HCT116 (cell line): ENCODE measurements at regions not wholly inside any gene's neighbourhood (a gene's known extent, or its start where the extent isn't known, plus 50 kb on each side); places are given as distances from the start of the nearest gene placed in this dataset.
A peak's percentile ranks its signal among the peaks of the same experiment; 100 is the strongest.

Source experiments
- CBX3 ChIP-seq: IDR thresholded peaks from 2 replicates; pipeline ENCODE4 v1.6.1; 2012; ENCODE audit warnings: low read depth
- TF ChIP-seq, protein P1 (sequence below), 3 experiments: fragments of 200-600 bp in 1 of 3; sonication (generic) in 1 of 3; IDR thresholded peaks in 2 of 3; conservative IDR thresholded peaks in 1 of 3; 2 replicates each; pipeline ENCODE4 v1.5.1; 2012 to 2017; ENCODE audit warnings: low read depth in 2 of 3, low read length in 2 of 3, antibody characterized with exemption in 1 of 3, borderline replicate concordance in 1 of 3, control low read depth in 1 of 3, mild to moderate bottlenecking in 1 of 3, mixed read lengths in 1 of 3, mixed run types in 1 of 3, moderate library complexity in 1 of 3; ENCODE audit not compliant: insufficient read depth in 1 of 3
- TF ChIP-seq, protein P2 (sequence below): IDR thresholded peaks from 2 replicates; pipeline ENCODE4 v1.6.1; 2012

DNA sequence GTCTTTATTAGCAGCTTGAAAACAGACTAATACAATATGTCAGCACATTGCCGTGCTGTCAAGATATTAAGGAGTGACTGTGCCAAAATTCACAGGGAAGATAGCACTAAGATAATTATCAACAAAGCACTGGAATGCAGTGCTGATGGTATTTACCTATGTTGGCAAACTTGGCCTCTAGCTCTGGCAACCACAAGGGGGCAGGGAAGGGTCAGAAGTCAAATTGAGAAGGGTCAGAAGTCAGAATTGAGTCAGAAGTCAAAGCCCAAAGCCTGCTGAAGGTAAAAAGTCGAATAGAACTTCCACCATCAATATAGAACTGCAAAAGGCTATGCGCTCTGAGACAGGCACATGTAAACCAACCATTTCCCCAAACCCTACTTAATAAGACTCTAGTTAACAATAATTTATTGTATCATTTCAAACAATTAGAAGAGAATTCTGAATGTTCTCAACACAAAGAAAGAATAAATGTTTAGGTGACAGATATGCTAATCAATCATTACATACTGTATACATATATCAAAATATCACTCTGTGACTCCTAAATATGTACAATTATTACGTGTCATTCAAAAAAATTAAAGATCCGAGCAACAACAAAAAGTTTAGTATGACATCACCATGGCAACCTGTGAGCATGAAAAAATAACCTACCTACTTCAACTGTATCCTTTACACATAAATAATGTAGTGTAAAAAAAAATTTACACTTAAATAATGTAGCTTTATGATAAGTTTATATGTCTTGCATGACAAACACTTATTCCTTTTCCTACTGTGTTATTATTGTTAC is 916.1 kb downstream of the KCNJ2 start:
- TF ChIP-seq, protein P1, sequence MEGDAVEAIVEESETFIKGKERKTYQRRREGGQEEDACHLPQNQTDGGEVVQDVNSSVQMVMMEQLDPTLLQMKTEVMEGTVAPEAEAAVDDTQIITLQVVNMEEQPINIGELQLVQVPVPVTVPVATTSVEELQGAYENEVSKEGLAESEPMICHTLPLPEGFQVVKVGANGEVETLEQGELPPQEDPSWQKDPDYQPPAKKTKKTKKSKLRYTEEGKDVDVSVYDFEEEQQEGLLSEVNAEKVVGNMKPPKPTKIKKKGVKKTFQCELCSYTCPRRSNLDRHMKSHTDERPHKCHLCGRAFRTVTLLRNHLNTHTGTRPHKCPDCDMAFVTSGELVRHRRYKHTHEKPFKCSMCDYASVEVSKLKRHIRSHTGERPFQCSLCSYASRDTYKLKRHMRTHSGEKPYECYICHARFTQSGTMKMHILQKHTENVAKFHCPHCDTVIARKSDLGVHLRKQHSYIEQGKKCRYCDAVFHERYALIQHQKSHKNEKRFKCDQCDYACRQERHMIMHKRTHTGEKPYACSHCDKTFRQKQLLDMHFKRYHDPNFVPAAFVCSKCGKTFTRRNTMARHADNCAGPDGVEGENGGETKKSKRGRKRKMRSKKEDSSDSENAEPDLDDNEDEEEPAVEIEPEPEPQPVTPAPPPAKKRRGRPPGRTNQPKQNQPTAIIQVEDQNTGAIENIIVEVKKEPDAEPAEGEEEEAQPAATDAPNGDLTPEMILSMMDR (IDR thresholded peaks at IDR 0.05 in 2 of 3, conservative IDR thresholded peaks at IDR 0.05 in 1 of 3; ENCODE audit: borderline replicate concordance in 1 of 3, insufficient read depth in 1 of 3, low read depth in 2 of 3, low read length in 2 of 3), result peak; percentile 45 to 62 (median 62); a peak in 5 of 6 replicates
- TF ChIP-seq, protein P2, sequence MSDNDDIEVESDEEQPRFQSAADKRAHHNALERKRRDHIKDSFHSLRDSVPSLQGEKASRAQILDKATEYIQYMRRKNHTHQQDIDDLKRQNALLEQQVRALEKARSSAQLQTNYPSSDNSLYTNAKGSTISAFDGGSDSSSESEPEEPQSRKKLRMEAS, result no peak
- no peak for TF ChIP-seq CBX3
